ENCODE measurements at regions not wholly inside any gene's neighbourhood (a gene's known extent, or its start where the extent isn't known, plus 50 kb on each side); places are given as distances from the start of the nearest gene placed in this dataset.
A peak's percentile ranks its signal among the peaks of the same experiment; 100 is the strongest.

GRCh38 chr4:175377203-175377602 lies 434.9 kb downstream of the GPM6A start:
- no peak for DNase-seq (ENCODE audit: low read depth)

- DNase-seq (ENCODE audit: low read depth): no peak
Measured at GRCh38 chr4:175378372-175378771, 433.7 kb downstream of the GPM6A start.

- DNase-seq (ENCODE audit: low read depth): no peak
Measured at GRCh38 chr4:175380841-175381240, 431.2 kb downstream of the GPM6A start.

DNA sequence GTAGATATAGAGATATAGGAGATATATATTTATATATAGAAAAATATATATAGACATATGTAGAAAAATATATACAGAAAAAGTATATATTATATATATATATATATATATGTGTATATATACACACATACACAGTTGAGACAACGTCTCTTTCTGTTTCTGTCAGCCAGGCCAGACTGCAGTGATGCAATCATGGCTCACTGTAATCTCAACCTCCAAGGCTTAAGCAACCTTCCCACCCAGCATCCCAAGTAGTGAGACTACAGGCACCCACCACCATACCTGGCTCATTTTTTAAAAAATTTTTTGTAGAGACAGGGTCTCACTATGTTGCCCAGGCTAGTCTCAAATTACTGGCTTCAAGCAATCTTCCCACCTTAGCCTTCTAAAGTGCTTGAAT lies 426.3 kb downstream of the GPM6A start:
- DNase-seq (ENCODE audit: low read depth): no peak

- no peak for DNase-seq (ENCODE audit: low read depth)
Measured at GRCh38 chr4:175386776-175387507, 425.1 kb downstream of the GPM6A start.

DNA sequence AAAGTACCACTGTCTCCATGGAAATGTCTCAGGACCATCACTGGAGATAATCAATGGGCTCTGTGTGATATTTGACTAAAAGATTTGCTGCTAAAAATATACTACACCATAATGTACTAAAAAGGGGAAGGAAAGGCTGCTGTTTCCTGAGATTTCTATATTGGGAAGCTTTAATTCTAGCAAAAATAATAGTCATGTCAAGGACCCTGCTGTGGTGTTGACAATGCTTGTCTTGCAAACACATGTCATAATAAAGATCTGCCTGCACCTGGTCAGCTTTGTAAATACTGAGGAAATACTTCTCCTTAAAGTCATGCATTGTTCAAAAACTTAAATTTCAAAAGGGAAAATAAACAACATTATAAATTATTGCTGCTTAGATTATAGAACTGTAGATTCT lies 417.9 kb downstream of the GPM6A start:
- DNase-seq (ENCODE audit: low read depth): no peak

DNA sequence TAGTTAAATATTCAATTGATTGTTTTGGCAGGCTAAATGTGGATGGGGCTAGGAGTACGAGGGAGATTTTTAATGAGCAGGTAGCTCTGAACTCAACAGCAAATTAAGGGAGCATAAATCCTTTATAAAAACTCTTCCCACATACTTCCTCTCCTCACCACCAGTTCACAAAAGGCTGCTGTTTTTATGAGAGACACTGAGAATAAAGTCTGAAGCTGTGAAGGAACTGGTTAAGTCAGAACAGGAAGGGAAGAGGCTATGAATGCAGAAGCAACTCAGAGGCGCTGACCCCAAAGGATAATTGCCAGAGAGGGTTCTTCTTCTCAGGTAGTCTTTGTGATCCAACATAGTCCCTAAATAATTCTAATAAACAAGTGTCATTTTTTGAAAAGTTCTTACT lies 406.1 kb downstream of the GPM6A start:
- no peak for DNase-seq (ENCODE audit: low read depth)

DNA sequence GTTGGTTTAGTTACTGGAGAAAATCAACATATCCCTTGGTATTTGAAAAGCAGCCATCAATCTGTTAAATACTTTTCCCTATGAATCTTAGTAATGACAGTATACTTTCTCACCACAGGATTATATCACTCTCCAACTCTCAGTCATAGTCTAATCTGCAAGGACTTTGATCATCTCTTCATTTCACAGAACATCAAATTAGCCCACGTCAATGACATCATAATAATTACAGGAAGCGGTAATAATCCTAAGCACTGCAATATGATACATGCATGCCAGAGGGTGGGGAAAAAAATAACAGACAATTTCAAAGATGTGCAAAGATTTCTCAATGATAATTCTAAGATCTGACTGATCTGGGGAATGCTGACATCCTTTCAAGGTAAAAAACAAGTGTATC lies 404.1 kb downstream of the GPM6A start:
- DNase-seq (ENCODE audit: low read depth): no peak

DNA sequence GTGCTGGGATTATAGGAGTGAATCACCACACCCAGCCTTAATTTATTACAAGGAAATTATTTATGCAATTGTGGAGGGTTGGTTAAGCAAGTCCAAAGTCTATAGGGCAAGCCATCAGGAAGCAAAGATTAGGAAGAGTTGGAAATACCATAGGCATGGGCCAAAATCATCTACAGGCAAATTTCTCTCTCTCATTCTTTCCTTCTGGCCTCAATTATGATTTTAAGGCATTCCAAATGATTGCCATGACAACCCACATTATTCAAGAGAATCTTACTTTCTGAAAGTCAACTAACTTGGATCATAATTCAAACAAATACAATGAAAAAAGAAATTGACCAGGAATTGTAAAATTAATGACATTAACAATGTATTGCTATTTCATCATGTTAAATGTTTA lies 400.8 kb downstream of the GPM6A start:
- peak; percentile 13 for DNase-seq (ENCODE audit: low read depth)

DNA sequence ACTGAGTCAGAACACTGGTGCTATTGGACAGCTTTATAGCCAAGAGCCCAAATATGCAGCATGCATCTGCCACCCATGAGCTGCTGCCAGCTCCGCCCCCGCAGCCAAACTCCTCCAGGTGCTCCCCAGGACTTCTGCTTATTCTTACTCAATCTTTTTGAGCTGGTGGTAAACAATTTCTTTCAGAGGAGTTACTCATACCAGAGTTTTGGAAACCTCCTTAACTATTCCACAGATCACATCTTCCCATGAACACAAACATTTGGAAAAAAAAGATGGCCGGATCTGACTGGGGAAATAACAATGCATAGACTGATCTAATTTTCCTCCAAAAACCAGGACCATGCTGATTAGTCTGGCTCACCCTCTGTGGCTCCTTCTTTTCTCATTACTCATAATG lies 399.9 kb downstream of the GPM6A start:
- DNase-seq (ENCODE audit: low read depth): peak; percentile 50

- DNase-seq (ENCODE audit: low read depth): peak; percentile 81
Measured at GRCh38 chr4:175412746-175413145, 399.3 kb downstream of the GPM6A start.

GRCh38 chr4:175413561-175413960 lies 398.5 kb downstream of the GPM6A start:
- peak; percentile 18 for DNase-seq (ENCODE audit: low read depth)

GRCh38 chr4:175414602-175415001 lies 397.5 kb downstream of the GPM6A start:
- DNase-seq (ENCODE audit: low read depth): no peak

DNA sequence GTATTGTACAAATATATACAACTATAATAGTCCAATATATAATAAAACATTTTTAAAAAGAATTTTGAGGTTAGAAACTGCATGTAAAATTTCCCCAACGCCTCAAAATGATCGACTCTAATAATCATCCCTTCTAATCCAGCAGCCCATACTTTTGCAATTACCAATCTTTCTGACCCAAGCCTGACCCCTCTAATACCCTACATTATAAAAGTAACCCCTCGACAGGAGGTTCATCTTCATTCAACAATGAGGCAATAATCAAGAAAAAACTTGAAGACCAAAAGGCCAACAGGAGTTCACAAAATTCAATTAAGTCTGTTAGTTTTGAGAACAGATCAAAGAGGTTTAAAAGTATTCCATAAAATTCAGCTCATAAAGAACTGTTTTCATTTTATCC lies 393.5 kb downstream of the GPM6A start:
- DNase-seq (ENCODE audit: low read depth): no peak

GRCh38 chr4:175419236-175419718 lies 392.8 kb downstream of the GPM6A start:
- peak; percentile 90 for DNase-seq (ENCODE audit: low read depth)

DNA sequence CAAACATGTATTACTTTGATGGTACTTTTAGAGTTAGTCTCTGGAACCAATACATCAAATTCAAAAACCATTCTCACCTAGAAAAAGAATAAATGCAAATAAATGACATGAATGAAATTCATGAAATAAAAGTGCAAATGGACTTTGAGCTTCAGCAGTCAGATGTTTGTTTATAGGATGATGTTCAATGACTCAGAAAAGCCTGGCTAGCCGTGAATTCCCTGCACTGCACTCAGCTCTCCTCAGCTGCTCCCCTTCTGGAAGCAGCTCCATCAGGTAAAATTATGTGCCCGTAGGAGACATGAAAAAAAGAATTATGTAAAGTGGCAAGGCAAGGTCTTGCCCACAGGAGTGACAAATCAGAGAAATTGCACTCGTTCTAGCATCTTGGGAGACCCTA lies 390.6 kb downstream of the GPM6A start:
- DNase-seq (ENCODE audit: low read depth): no peak

- DNase-seq (ENCODE audit: low read depth): no peak
Measured at GRCh38 chr4:175422331-175422730, 389.7 kb downstream of the GPM6A start.

DNA sequence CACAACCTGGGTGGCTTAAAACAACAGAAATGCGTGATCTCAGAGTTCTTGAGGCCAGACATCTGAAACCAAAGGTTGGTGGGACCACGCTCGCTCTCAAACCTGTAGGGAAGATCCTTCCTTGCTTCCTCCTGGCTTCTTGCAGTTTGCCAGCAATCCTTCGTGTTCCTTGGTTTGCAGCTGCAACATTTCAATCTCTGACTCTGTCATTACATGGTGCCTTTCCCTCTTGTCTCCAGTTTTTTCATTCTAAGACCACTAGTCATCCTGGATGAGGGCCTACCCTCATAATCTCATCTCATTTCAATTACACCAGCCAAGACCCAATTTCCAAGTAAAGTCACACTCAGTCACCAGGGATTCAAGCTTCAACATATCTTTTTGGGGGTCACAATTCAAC lies 388.0 kb downstream of the GPM6A start:
- DNase-seq (ENCODE audit: low read depth): no peak

- DNase-seq (ENCODE audit: low read depth): no peak
Measured at GRCh38 chr4:175427751-175428150, 384.3 kb downstream of the GPM6A start.

GRCh38 chr4:175431694-175432093 lies 380.4 kb downstream of the GPM6A start:
- DNase-seq (ENCODE audit: low read depth): no peak

- DNase-seq (ENCODE audit: low read depth): no peak
Measured at GRCh38 chr4:175435381-175435783, 376.7 kb downstream of the GPM6A start.

DNA sequence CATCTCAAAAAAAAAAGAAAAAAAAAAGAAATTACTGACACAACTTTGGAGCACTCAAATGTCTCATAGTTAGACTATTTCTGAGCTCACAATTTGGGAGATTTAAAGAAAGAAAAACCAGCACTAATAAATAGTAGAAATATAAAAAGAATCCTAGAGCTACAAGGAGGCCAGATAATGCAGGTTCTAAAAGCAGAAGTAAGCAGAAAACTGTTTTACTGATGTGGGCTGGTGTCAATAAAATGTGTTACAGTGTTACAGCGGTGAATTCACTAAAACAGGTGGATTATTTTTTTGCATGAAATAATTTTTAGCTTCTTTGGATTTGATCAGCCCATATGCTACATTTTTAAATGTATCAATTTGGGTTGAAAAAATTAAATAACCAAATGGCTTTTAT lies 375.9 kb downstream of the GPM6A start:
- no peak for DNase-seq (ENCODE audit: low read depth)

DNA sequence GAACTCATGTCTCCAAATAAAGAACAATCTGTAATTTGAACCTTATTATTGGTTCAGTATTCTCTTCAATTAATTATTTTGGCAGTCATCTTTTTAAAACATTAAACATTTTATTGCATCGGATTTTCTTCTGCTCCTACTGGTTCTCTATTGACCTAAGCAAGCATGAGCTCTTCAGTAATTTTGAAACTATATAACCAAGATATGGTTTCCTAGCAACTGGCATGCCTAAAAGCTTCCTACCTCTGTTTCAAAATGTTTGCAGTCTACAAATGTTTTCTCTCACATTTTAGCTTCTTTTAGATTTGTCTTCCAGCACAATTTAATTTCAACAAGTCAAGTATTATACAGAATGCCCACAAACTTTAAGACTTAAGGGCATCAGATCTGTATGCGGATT lies 371.3 kb downstream of the GPM6A start:
- no peak for DNase-seq (ENCODE audit: low read depth)

- no peak for DNase-seq (ENCODE audit: low read depth)
Measured at GRCh38 chr4:175441256-175441655, 370.8 kb downstream of the GPM6A start.
